Kidney (tissue), 10 donors: ENCODE measurements at regions not wholly inside any gene's neighbourhood (a gene's known extent, or its start where the extent isn't known, plus 50 kb on each side); places are given as distances from the start of the nearest gene placed in this dataset.
"Not testable (repeated sequence)": the region's sequence is repeated elsewhere in the genome, so short reads cannot be mapped to it uniquely, and the experiment has no call there.

Experiments used
- DNase-seq, 5 donors: peaks; one replicate each; pipeline ENCODE4 v3.0.0-alpha.2; 2013 to 2020
- FAIRE-seq: peaks from 2 replicates; lab custom pipeline; 2012; peaks lifted over from hg19 to GRCh38; lab: Jason Lieb, UNC
- H3K27ac ChIP-seq, 2 donors: one replicate each; pipeline ENCODE4 v1.7.0; 2013; ENCODE audit warnings: low read depth in 2 of 2, low read length in 2 of 2, inconsistent platforms in 1 of 2
- H3K27me3 ChIP-seq: one replicate; pipeline ENCODE4 v1.7.1; 2013; ENCODE audit warnings: low read length, inconsistent platforms; ENCODE audit not compliant: control insufficient read depth, insufficient read depth
- H3K36me3 ChIP-seq, 3 donors: one replicate each; pipeline versions ENCODE4 v1.7.0 to v1.7.1; 2013; ENCODE audit warnings: low read length in 3 of 3, control low read depth in 1 of 3, inconsistent platforms in 1 of 3; ENCODE audit not compliant: insufficient read depth in 3 of 3, control insufficient read depth in 2 of 3
- H3K4me1 ChIP-seq, 3 donors: one replicate each; pipeline versions ENCODE4 v1.7.0 to v1.7.1; 2013; ENCODE audit warnings: low read length in 3 of 3, inconsistent platforms in 1 of 3, low read depth in 1 of 3; ENCODE audit not compliant: control insufficient read depth in 2 of 3, insufficient read depth in 2 of 3
- H3K4me3 ChIP-seq, 3 donors: one replicate each; pipeline versions ENCODE4 v1.7.0 to v1.8.1; 2013; ENCODE audit warnings: low read length in 3 of 3, control low read depth in 1 of 3, inconsistent platforms in 1 of 3
- H3K9ac ChIP-seq, 3 donors: one replicate each; pipeline versions ENCODE4 v1.7.0 to v1.7.1; 2013; ENCODE audit warnings: low read length in 3 of 3, control low read depth in 1 of 3, inconsistent platforms in 1 of 3
- H3K9me3 ChIP-seq, 3 donors: one replicate each; pipeline versions ENCODE4 v1.7.0 to v1.7.1; 2013; ENCODE audit warnings: low read length in 3 of 3, control low read depth in 1 of 3, inconsistent platforms in 1 of 3; ENCODE audit not compliant: control insufficient read depth in 2 of 3, insufficient read depth in 1 of 3
- intact Hi-C: fragments of 100-400 bp; cut with DNase I; formaldehyde crosslinking; loops from one replicate; pipeline ENCODE4 v1.11.1; 2022
- donor health status: control.
- donor health status: control.
- donor health status: DM: yes; HTN: yes; CAD: no.
- donor health status: Normal renal cell carcinoma (clear cell type).

GRCh38 chr2:87093937-87094529 is 72.4 kb upstream of the PLGLB1 start:
- FAIRE-seq, H3K27ac ChIP-seq, H3K27me3 ChIP-seq, H3K4me3 ChIP-seq, H3K9ac ChIP-seq, H3K36me3 ChIP-seq, H3K4me1 ChIP-seq, intact Hi-C loops, H3K9me3 ChIP-seq: not testable (repeated sequence)
- peak in 3 of 5 donors; percentile 2 to 54 (median 2) for DNase-seq

- FAIRE-seq, H3K4me3 ChIP-seq, DNase-seq, H3K4me1 ChIP-seq, H3K9ac ChIP-seq, H3K9me3 ChIP-seq, intact Hi-C loops, H3K27ac ChIP-seq, H3K36me3 ChIP-seq, H3K27me3 ChIP-seq: not testable (repeated sequence)
Measured at GRCh38 chr2:87095804-87096203, 74.2 kb upstream of the PLGLB1 start.

- H3K4me3 ChIP-seq, H3K9me3 ChIP-seq, H3K36me3 ChIP-seq, H3K4me1 ChIP-seq, DNase-seq, H3K9ac ChIP-seq, H3K27ac ChIP-seq, H3K27me3 ChIP-seq, intact Hi-C loops, FAIRE-seq: not testable (repeated sequence)
Measured at GRCh38 chr2:87128761-87129553, 107.3 kb upstream of the PLGLB1 start.

DNA sequence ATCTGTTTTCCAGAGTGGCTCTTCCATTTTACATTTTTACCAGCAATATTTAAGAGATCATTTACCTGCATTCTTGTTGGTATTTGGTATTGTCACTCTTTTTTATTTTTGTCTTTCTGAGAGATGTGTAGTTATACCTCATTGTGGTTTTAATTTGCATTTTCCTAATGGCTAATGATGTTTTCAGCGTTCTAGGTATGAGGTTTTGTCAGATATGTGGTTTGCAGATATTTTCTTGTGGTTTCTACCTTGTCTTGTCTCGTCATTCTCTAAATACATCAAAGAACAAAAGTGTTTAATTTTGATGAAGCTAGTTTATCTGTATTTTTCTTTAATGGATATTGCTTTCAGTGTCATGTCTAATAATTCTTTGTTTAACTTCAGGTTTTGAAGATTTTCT is 110.9 kb upstream of the PLGLB1 start:
- DNase-seq, H3K9ac ChIP-seq, H3K36me3 ChIP-seq, FAIRE-seq, intact Hi-C loops, H3K27ac ChIP-seq, H3K4me1 ChIP-seq, H3K27me3 ChIP-seq, H3K9me3 ChIP-seq, H3K4me3 ChIP-seq: not testable (repeated sequence)

GRCh38 chr2:87151835-87152493 is 130.3 kb upstream of the PLGLB1 start:
- H3K4me1 ChIP-seq, FAIRE-seq, H3K9ac ChIP-seq, H3K27me3 ChIP-seq, H3K9me3 ChIP-seq, intact Hi-C loops, DNase-seq, H3K4me3 ChIP-seq, H3K27ac ChIP-seq, H3K36me3 ChIP-seq: not testable (repeated sequence)

DNA sequence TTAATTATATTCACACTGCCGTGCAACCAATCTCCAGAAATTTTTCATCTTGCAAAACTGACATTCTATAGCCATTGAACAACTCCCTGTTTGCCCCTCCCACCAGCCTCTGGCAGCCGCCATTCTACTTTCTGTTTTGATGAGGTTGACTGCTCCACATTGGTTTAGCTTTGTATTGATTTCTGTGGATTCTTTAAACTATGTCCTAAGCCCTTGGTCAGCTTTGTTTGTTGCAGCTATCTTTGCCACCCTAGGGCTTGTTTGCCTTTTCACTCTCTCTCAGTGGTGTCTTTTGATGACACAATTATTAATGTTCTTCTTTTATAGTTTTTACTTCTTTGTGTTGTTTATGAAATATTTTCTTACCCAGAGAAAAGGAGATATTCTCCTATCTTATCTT is 152.8 kb upstream of the PLGLB1 start:
- FAIRE-seq, intact Hi-C loops, H3K4me3 ChIP-seq, H3K27ac ChIP-seq, H3K36me3 ChIP-seq, H3K9me3 ChIP-seq, H3K27me3 ChIP-seq, H3K9ac ChIP-seq, DNase-seq, H3K4me1 ChIP-seq: not testable (repeated sequence)

- H3K4me1 ChIP-seq, H3K27me3 ChIP-seq, H3K9ac ChIP-seq, H3K27ac ChIP-seq, FAIRE-seq, H3K9me3 ChIP-seq, H3K4me3 ChIP-seq, intact Hi-C loops, H3K36me3 ChIP-seq, DNase-seq: not testable (repeated sequence)
Measured at GRCh38 chr2:87183373-87183772, 161.7 kb upstream of the PLGLB1 start.

- H3K9ac ChIP-seq, H3K27me3 ChIP-seq, H3K36me3 ChIP-seq, H3K9me3 ChIP-seq, intact Hi-C loops, DNase-seq, FAIRE-seq, H3K27ac ChIP-seq, H3K4me3 ChIP-seq, H3K4me1 ChIP-seq: not testable (repeated sequence)
Measured at GRCh38 chr2:87184260-87184659, 162.6 kb upstream of the PLGLB1 start.
